SK-N-SH (cell line): ENCODE measurements at regions not wholly inside any gene's neighbourhood (a gene's known extent, or its start where the extent isn't known, plus 50 kb on each side); places are given as distances from the start of the nearest gene placed in this dataset.

Source experiments
- CTCF ChIA-PET: fragments of 300-600, 350-600 bp; formaldehyde crosslinking; extraction: SDS; loops from one replicate; lab custom pipeline; 2021; lab: Yijun Ruan, JAX
- POLR2A ChIA-PET: fragments of 350-600 bp; sonication (Branson Sonifier 250); formaldehyde crosslinking; extraction: SDS; loops from one replicate; lab custom pipeline; 2020; ENCODE audit warnings: antibody characterized with exemption, inconsistent platforms; lab: Yijun Ruan, JAX
- DNase-seq: peaks from one replicate; pipeline ENCODE4 v3.0.0; 2012
- H2AFZ ChIP-seq: fragments of 200-600 bp; sonication (generic); 2 replicates; pipeline ENCODE4 v1.8.1; 2016; ENCODE audit warnings: antibody characterized with exemption, mild to moderate bottlenecking, low read depth
- H3F3A ChIP-seq: fragments of 200-600 bp; sonication (generic); replicated peaks from 2 replicates; pipeline ENCODE3; 2016; ENCODE audit warnings: antibody characterized with exemption, mild to moderate bottlenecking; ENCODE audit not compliant: insufficient read depth
- H3K27ac ChIP-seq, 2 experiments: fragments of 200-500 bp in 1 of 2; fragments of 200-600 bp in 1 of 2; sonication (Bioruptor generic) in 1 of 2; sonication (generic), shearing (Covaris generic) in 1 of 2; 2 replicates each; pipeline versions ENCODE4 v1.5.1 to v1.6.1; 2014 to 2016; ENCODE audit warnings: low read depth in 2 of 2, inconsistent platforms in 1 of 2, low read length in 1 of 2, mild to moderate bottlenecking in 1 of 2, mixed read lengths in 1 of 2
- H3K27me3 ChIP-seq: fragments of 200-600 bp; sonication (generic), shearing (Covaris generic); 2 replicates; pipeline ENCODE4 v1.6.1; 2016; ENCODE audit warnings: mixed run types; ENCODE audit not compliant: insufficient read depth
- H3K36me3 ChIP-seq, 2 experiments: fragments of 200-500 bp in 1 of 2; fragments of 200-600 bp in 1 of 2; sonication (Bioruptor generic) in 1 of 2; sonication (generic) in 1 of 2; replicated peaks in 1 of 2; 2 replicates each; pipeline versions ENCODE3 to v1.5.1; 2014 to 2016; ENCODE audit warnings: low read length in 1 of 2, mild to moderate bottlenecking in 1 of 2; ENCODE audit not compliant: insufficient read depth in 2 of 2, control insufficient read depth in 1 of 2
- H3K4me1 ChIP-seq, 2 experiments: fragments of 200-500 bp in 1 of 2; fragments of 200-600 bp in 1 of 2; sonication (Bioruptor generic) in 1 of 2; sonication (generic), shearing (Covaris generic) in 1 of 2; 2 replicates each; pipeline versions ENCODE4 v1.5.1 to v1.6.1; 2014 to 2016; ENCODE audit warnings: low read depth in 1 of 2, low read length in 1 of 2, mixed run types in 1 of 2; ENCODE audit not compliant: insufficient read depth in 2 of 2, control insufficient read depth in 1 of 2
- H3K4me2 ChIP-seq: fragments of 200-600 bp; sonication (generic), shearing (Covaris generic); 2 replicates; pipeline ENCODE4 v1.6.1; 2017; ENCODE audit warnings: mixed run types
- H3K4me3 ChIP-seq, 2 experiments: fragments of 200-500 bp in 1 of 2; fragments of 200-600 bp in 1 of 2; sonication (Bioruptor generic) in 1 of 2; sonication (generic), shearing (Covaris generic) in 1 of 2; 2 replicates each; pipeline versions ENCODE4 v1.5.1 to v1.8.1; 2014 to 2016; ENCODE audit warnings: low read depth in 2 of 2, inconsistent platforms in 1 of 2, low read length in 1 of 2, mild to moderate bottlenecking in 1 of 2, mixed read lengths in 1 of 2, moderate library complexity in 1 of 2
- H3K79me2 ChIP-seq: fragments of 200-600 bp; sonication (generic); 2 replicates; pipeline ENCODE4 v1.8.1; 2017; ENCODE audit warnings: mild to moderate bottlenecking; ENCODE audit not compliant: insufficient read depth
- H3K9ac ChIP-seq: fragments of 200-600 bp; sonication (generic); 2 replicates; pipeline ENCODE4 v1.6.1; 2017; ENCODE audit warnings: mixed run types
- H3K9me2 ChIP-seq: fragments of 200-600 bp; sonication (generic); 2 replicates; pipeline ENCODE4 v1.6.1; 2017; ENCODE audit warnings: mixed run types
- H3K9me3 ChIP-seq: fragments of 200-600 bp; sonication (generic); 2 replicates; pipeline ENCODE4 v1.6.1; 2017; ENCODE audit warnings: mixed run types, mild to moderate bottlenecking, moderate library complexity
- H4K20me1 ChIP-seq: fragments of 200-600 bp; sonication (generic); 2 replicates; pipeline ENCODE4 v1.6.1; 2017; ENCODE audit warnings: mild to moderate bottlenecking, mixed run types; ENCODE audit not compliant: insufficient read depth
- CTCF ChIP-seq: fragments of 200-600 bp; sonication (generic); IDR thresholded peaks from 2 replicates; pipeline ENCODE4 v1.6.1; 2017; ENCODE audit warnings: antibody characterized with exemption, mild to moderate bottlenecking, moderate library complexity
- ELF1 ChIP-seq: IDR thresholded peaks from 2 replicates; pipeline ENCODE4 v1.4.0; 2012
- EP300 ChIP-seq, 2 experiments: IDR thresholded peaks; 2 replicates each; pipeline versions ENCODE4 v1.4.0 to v1.6.1; 2012; ENCODE audit warnings: borderline replicate concordance in 1 of 2, low read depth in 1 of 2, low read length in 1 of 2
- EZH2phosphoT487 ChIP-seq: fragments of 200-600 bp; sonication (generic); IDR thresholded peaks from 2 replicates; pipeline ENCODE4 v1.6.1; 2017; ENCODE audit warnings: low read depth, mixed run types, mild to moderate bottlenecking, antibody characterized with exemption, moderate library complexity, borderline replicate concordance
- FOSL2 ChIP-seq: IDR thresholded peaks from 2 replicates; pipeline ENCODE4 v1.4.0; 2012; ENCODE audit warnings: low read depth, mild to moderate bottlenecking, moderate library complexity, borderline replicate concordance
- FOXJ3 ChIP-seq: sonication (generic); formaldehyde crosslinking; IDR thresholded peaks from 2 replicates; pipeline ENCODE4 v1.5.1; 2020; ENCODE audit warnings: mild to moderate bottlenecking, missing genetic modification reagents
- FOXM1 ChIP-seq: IDR thresholded peaks from 2 replicates; pipeline ENCODE4 v1.4.0; 2012; ENCODE audit warnings: low read depth, mild to moderate bottlenecking
- GATA2 ChIP-seq: sonication (generic); formaldehyde crosslinking; IDR thresholded peaks from 2 replicates; pipeline ENCODE4 v1.5.0; 2020; ENCODE audit warnings: mild to moderate bottlenecking, missing genetic modification reagents
- JUND ChIP-seq: IDR thresholded peaks from 2 replicates; pipeline ENCODE4 v1.4.0; 2012
- MEF2A ChIP-seq: IDR thresholded peaks from 2 replicates; pipeline ENCODE4 v1.4.0; 2012; ENCODE audit warnings: low read depth, borderline replicate concordance
- NRF1 ChIP-seq: IDR thresholded peaks from 2 replicates; pipeline ENCODE4 v1.6.1; 2012; ENCODE audit warnings: low read depth, mild to moderate bottlenecking, low read length
- PBX3 ChIP-seq: IDR thresholded peaks from 2 replicates; pipeline ENCODE4; 2012
- RAD21 ChIP-seq: IDR thresholded peaks from 2 replicates; pipeline ENCODE4 v1.6.1; 2012; ENCODE audit warnings: mild to moderate bottlenecking, low read length
- RCOR1 ChIP-seq: fragments of 150-350 bp; IDR thresholded peaks from 2 replicates; pipeline ENCODE4 v1.6.1; 2017; ENCODE audit warnings: antibody characterized with exemption, low read length
- RFX5 ChIP-seq: IDR thresholded peaks from 2 replicates; pipeline ENCODE4 v1.6.1; 2012; ENCODE audit warnings: mild to moderate bottlenecking, improper control_type of control experiment, low read length
- RXRA ChIP-seq: IDR thresholded peaks from 2 replicates; pipeline ENCODE4 v1.4.0; 2012; ENCODE audit warnings: low read depth, mild to moderate bottlenecking, borderline replicate concordance
- SIN3A ChIP-seq: IDR thresholded peaks from 2 replicates; pipeline ENCODE4 v1.6.1; 2012; ENCODE audit warnings: low read depth, mild to moderate bottlenecking, low read length, moderate library complexity, borderline replicate concordance
- SMC3 ChIP-seq: IDR thresholded peaks from 2 replicates; pipeline ENCODE4 v1.6.1; 2012; ENCODE audit warnings: low read depth, low read length, improper control_type of control experiment
- TAF1 ChIP-seq: IDR thresholded peaks from 2 replicates; pipeline ENCODE4 v1.6.1; 2012; ENCODE audit warnings: low read depth, mild to moderate bottlenecking, low read length, moderate library complexity, borderline replicate concordance
- TEAD4 ChIP-seq: IDR thresholded peaks from 2 replicates; pipeline ENCODE4 v1.4.0; 2012; ENCODE audit warnings: mild to moderate bottlenecking, borderline replicate concordance; ENCODE audit not compliant: insufficient read depth
- YY1 ChIP-seq: IDR thresholded peaks from 2 replicates; pipeline ENCODE4 v1.4.0; 2012; ENCODE audit warnings: low read depth, mild to moderate bottlenecking
- WGBS: methylation state at CpG from one replicate; pipeline ENCODE4 v1.1.6; 2017; ENCODE audit warnings: low lambda C conversion rate; 5-methylcytosine and 5-hydroxymethylcytosine counted together

- no peak for TF ChIP-seq YY1
- TF ChIP-seq TAF1, result no peak
- no peak for TF ChIP-seq SIN3A
- no peak for TF ChIP-seq RCOR1
- TF ChIP-seq EP300 (IDR thresholded peaks at IDR 0.05; ENCODE audit: borderline replicate concordance in 1 of 2, low read depth in 1 of 2, low read length in 1 of 2), result no peak
- no peak for TF ChIP-seq NRF1
- no peak for TF ChIP-seq ELF1
- TF ChIP-seq RXRA, result no peak
- TF ChIP-seq MEF2A, result no peak
These were observed 817.0 kb downstream of the FLRT2 start (continued) for GRCh38 chr14:86346818-86347384.

GRCh38 chr14:86334355-86334754 lies 804.4 kb downstream of the FLRT2 start:
- peaks cover 0 to 6% of the 10 kb centered on the region in 2 experiments; a peak in 1 of 4 replicates for H3K4me1 ChIP-seq
- H3K36me3 ChIP-seq, result no peaks in the 10 kb centered on the region
- TF ChIP-seq YY1 (no peak), RFX5 (no peak), JUND (no peak), RXRA (no peak), RAD21 (no peak), SIN3A (no peak), GATA2 (CRISPR knock-in tag) (no peak), FOSL2 (no peak), PBX3 (no peak), FOXM1 (no peak), TEAD4 (no peak), RCOR1 (no peak), FOXJ3 (CRISPR knock-in tag) (no peak), ELF1 (no peak), SMC3 (no peak), CTCF (no peak), EZH2phosphoT487 (no peak)
- no peaks in the 10 kb centered on the region for H3K9me3 ChIP-seq
- H3K27ac ChIP-seq, result no peak overlapping the region
- no peaks in the 10 kb centered on the region for H4K20me1 ChIP-seq
- H3K4me3 ChIP-seq, result no peak overlapping the region
- H3K79me2 ChIP-seq, result no peaks in the 10 kb centered on the region
- ChIA-PET POLR2A (no interaction called here), CTCF (no interaction called here)
- H3F3A ChIP-seq, result no peaks in the 10 kb centered on the region
- peak overlapping the region; percentile 10; the same call in 1 of the 2 replicates for H3K4me2 ChIP-seq
- H3K9me2 ChIP-seq, result no peaks in the 10 kb centered on the region
- DNase-seq, result no peak
- WGBS, result 34% methylated on average over 3 of the region's 3 CpGs
- H2AFZ ChIP-seq, result no peak overlapping the region
- no peaks in the 10 kb centered on the region for H3K27me3 ChIP-seq
- no peak overlapping the region for H3K9ac ChIP-seq
